DMS53 (cell line): ENCODE measurements at regions not wholly inside any gene's neighbourhood (a gene's known extent, or its start where the extent isn't known, plus 50 kb on each side); places are given as distances from the start of the nearest gene placed in this dataset.

Experiments used
- DNase-seq: peaks from one replicate; lab custom pipeline; 2025; lab: John Stamatoyannopoulos, UW

GRCh38 chr1:201610858-201611257 lies 71.9 kb downstream of the NAV1 start:
- DNase-seq = no peak

DNA sequence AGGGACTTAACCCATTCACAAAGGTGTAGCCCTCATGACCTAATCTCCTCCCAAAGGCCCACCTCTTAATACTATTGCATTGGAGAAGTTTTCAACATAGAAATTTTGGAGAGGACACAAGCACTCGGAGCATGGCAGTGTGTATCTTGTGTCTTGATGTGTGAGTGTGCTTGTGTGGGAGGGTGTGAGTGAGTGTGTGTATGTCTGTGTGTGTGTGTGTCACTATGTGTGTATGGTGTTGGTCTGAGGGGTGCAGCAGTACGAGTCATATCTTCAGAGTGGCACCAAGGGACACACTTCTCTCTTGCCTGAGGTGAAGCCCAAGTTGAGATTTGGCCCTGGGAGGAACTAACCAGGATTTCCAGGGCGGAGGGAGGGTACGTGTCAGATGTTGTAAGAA lies 73.7 kb downstream of the NAV1 start:
- no peak for DNase-seq

- DNase-seq = no peak
These were observed 75.5 kb downstream of the NAV1 start for GRCh38 chr1:201614262-201615015.

GRCh38 chr1:201617157-201617556 lies 78.2 kb downstream of the NAV1 start:
- DNase-seq = no peak

DNA sequence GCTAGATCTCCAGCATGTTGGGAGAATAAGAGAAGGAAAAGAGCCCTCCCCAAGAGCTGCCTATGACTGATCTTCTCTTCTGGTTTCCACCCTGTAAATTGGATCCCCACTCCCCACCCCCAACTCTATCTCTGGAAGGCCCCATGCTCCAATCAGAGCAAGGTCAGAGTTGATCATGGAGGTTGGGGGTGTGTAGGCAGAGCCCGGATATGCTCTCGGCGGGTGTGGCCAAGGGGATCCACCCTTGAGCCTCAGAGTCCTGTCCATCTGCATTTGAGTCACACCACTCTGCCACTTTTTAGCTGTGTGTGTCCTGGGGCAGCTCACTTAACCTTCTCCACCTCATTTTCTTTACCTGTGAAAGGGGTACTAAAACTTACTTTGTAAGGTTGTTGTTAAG lies 79.5 kb downstream of the NAV1 start:
- no peak for DNase-seq

GRCh38 chr1:201618905-201619304 lies 80.0 kb downstream of the NAV1 start:
- DNase-seq = no peak

GRCh38 chr1:201619513-201619912 lies 80.6 kb downstream of the NAV1 start:
- no peak for DNase-seq

GRCh38 chr1:201622353-201622752 lies 83.4 kb downstream of the NAV1 start:
- DNase-seq = no peak

DNA sequence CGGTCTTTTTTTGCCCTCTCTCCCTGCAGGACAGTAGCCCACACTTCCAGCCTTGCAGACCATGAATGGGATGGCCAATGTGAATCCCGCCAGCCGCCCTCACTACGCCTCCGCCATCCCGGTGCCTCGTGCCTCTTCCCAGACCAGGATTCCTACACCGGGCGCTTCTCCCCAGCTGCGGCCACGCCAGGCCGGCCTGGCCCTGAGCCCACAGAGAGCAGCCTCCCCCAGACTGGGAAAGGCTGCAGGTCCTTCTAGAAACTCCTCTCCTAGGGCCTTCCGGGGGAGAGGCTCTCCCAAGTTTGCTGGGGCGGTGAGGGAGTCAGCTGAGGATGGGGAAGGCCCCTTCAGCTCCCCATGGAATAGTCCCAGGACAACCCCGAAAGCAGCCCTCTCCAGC lies 83.9 kb downstream of the NAV1 start:
- DNase-seq = no peak

GRCh38 chr1:201624741-201625225 lies 85.9 kb downstream of the NAV1 start:
- DNase-seq = no peak

DNA sequence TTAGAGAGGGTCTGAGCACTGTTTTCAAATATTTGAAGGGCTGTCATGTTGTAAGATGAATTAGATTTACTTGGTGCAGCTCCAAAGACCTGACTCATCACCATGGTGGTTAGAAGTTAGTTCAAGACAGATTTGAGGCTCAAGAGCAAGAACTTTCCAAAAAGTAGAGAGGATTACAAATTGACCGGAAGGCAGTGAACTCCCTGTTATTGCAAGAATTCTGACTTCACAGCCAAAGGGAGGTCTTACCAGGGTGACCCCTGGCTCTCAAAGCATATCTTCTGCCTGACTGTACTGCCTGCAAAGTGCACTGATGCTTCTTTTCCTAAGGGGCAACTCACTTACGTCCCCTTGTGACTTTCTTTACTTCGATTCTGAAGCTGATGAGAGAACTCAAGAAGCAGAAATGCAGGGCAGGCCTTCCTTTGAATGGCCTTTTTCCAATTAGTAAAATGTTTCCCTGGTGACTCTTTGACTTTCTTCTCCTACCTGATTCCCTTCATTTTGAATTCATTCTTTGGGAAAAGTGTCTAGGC lies 86.4 kb downstream of the NAV1 start:
- no peak for DNase-seq

GRCh38 chr1:201625851-201626251 lies 86.9 kb downstream of the NAV1 start:
- no peak for DNase-seq

DNA sequence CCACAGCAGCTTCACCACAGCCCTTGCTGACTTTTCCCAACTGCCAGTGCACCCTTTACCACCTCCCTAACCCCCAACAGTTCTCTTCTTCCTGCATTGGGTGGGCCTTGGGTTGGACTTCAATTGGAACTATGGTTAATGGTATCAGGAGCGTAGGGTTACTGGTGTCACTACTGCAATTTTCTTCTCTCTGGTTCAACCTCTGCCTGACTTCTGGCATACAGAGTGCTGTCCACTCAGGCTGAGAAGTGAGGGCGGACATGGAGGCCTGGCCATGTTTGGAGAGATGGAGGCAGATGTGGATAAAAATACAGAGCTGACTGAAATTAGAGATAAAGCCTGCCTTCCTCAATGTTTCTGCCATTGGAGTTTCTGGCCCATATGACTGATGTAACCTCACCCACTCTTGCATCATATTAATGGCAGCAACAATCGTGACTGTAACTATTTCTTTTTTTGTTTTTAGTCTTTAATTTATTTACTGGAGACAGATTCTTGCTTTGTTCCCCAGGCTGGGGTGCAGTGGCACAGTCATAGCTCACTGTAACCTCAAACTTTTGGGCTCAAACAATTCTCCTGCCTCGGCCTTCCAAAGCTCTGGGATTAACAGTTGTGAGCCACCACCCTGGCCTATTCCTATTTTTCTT lies 87.8 kb downstream of the NAV1 start:
- DNase-seq = no peak

- DNase-seq = no peak
These were observed 89.6 kb downstream of the NAV1 start for GRCh38 chr1:201628490-201628889.

- no peak for DNase-seq
These were observed 91.7 kb downstream of the NAV1 start for GRCh38 chr1:201630582-201630981.

DNA sequence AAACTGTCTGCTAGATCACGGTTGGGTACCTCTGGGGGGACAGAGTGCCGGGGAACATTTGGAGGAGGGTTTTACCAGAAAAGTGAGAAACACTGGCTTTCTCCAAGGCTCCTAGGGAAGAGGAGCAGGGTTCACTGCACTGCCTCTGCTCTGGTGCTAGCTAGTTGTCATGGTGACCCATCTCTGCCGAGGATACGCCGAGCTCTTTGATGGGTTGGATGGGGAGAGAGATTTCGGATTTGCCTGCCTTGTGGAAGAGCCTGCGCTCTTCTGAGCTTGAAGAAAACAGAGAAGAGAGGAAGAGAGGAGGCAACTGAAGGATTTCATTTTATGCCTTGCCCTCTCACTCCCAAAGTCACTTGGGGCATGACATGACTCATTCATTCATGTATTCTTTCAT lies 92.1 kb downstream of the NAV1 start:
- DNase-seq = no peak

DNA sequence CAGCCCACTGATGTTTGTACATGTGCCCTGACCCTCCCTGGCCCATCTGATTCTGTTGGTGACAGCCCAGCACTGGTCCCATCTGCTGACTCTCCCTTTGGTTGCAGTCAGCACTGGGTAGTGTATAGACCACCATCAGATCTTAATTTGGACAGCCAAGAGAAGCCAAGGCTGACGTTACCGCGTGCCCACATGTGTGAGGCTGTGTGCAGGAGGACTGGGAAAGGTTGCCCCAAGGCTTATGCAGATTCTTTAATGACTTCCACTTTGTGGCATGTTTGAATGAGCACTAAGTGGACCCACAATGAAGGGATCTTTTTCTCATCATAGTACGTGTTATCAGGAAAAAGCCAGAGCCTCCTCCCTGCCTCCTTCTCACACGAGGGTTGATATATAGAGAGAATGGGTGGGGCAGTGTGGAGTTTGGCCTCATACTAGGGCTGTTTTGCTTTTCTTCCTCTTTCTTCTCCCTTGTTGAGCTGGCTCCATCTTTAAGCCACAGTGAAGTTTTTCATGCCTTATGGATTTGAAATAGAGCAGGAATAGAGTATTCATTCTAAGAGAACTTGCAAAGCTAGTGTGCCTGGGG lies 93.5 kb downstream of the NAV1 start:
- no peak for DNase-seq

GRCh38 chr1:201633297-201633696 lies 94.4 kb downstream of the NAV1 start:
- DNase-seq = no peak

GRCh38 chr1:201633811-201634210 lies 94.9 kb downstream of the NAV1 start:
- no peak for DNase-seq

DNA sequence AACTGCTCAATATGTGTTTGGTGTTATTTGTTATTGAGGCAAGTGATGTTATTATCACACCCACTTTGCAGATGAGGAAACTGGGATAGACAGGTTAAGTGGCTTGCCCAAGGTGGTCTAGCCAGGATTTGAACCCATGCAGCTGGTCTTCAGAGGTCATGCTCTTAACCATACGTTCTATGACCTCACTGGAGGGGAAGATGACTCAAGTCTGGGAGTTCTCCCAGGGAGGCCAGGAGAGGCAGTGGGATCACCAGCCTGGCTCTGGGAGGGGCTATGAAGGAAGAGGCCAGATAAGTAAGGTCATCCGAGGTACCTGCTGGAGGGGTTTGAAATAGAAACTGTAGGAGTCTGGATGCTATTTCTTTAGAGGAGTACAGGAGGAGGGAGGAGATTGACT lies 95.3 kb downstream of the NAV1 start:
- DNase-seq = no peak

- no peak for DNase-seq
These were observed 97.2 kb downstream of the NAV1 start for GRCh38 chr1:201636097-201636496.

GRCh38 chr1:201636510-201636971 lies 97.6 kb downstream of the NAV1 start:
- no peak for DNase-seq
